ENCODE measurements at regions not wholly inside any gene's neighbourhood (a gene's known extent, or its start where the extent isn't known, plus 50 kb on each side); places are given as distances from the start of the nearest gene placed in this dataset.

GRCh38 chr14:62017651-62018230, 255.5 kb downstream of the SNAPC1 start:
- TF ChIP-seq CTCF (CRISPR knock-in tag; IDR thresholded peaks at IDR 0.05) (no peak), NR1H2 (CRISPR knock-in tag; IDR thresholded peaks at IDR 0.05; ENCODE audit: borderline replicate concordance, low read depth) (no peak), PHB2 (IDR thresholded peaks at IDR 0.05; ENCODE audit: partially characterized antibody) (no peak), ZNF782 (CRISPR knock-in tag; IDR thresholded peaks at IDR 0.05; ENCODE audit: borderline replicate concordance) (no peak), ZFAT (CRISPR knock-in tag; conservative IDR thresholded peaks at IDR 0.05) (no peak), IKZF1 (IDR thresholded peaks at IDR 0.05) (no peak)

Measured in HepG2 (cell line).